Peyer's patch (tissue), 4 donors: ENCODE measurements at regions not wholly inside any gene's neighbourhood (a gene's known extent, or its start where the extent isn't known, plus 50 kb on each side); places are given as distances from the start of the nearest gene placed in this dataset.

Experiments used
- DNase-seq, 3 donors: peaks; one replicate each; pipeline ENCODE4 v3.0.0-alpha.2; 2017 to 2019
- H3K27ac ChIP-seq, 4 donors: fragments of 200-600 bp; sonication (generic); one replicate each; pipeline ENCODE4 v1.5.1; 2016 to 2019
- H3K27me3 ChIP-seq, 2 donors: fragments of 200-600 bp; sonication (generic); one replicate each; pipeline ENCODE4 v1.5.1; 2019
- H3K36me3 ChIP-seq, 3 donors: fragments of 200-600 bp; sonication (generic); one replicate each; pipeline ENCODE4 v1.5.1; 2016 to 2019
- H3K4me1 ChIP-seq, 4 donors: fragments of 200-600 bp; sonication (generic); one replicate each; pipeline ENCODE4 v1.5.1; 2016 to 2019
- H3K4me3 ChIP-seq, 4 donors: fragments of 200-600 bp; sonication (generic); 1 replicate in 3 of 4; 2 replicates in 1 of 4; pipeline ENCODE4 v1.5.1; 2016 to 2019; ENCODE audit warnings: mild to moderate bottlenecking in 1 of 4
- H3K9me3 ChIP-seq, 4 donors: fragments of 200-600 bp; sonication (generic); one replicate each; pipeline ENCODE4 v1.5.1; 2016 to 2019; ENCODE audit warnings: mild to moderate bottlenecking in 1 of 4
- CTCF ChIP-seq, 6 experiments: fragments of 450-650 bp in 4 of 6; fragments of 200-600 bp in 2 of 6; sonication (generic) in 1 of 6; IDR thresholded peaks; one replicate each; pipeline ENCODE4 v1.5.1; 2017 to 2019; ENCODE audit warnings: antibody characterized with exemption in 6 of 6, mild to moderate bottlenecking in 3 of 6, moderate library complexity in 1 of 6
- POLR2A ChIP-seq, 2 donors: fragments of 450-650 bp; IDR thresholded peaks; one replicate each; pipeline ENCODE4 v1.5.1; 2017; ENCODE audit warnings: antibody characterized with exemption in 2 of 2, mild to moderate bottlenecking in 2 of 2, moderate library complexity in 2 of 2

DNA sequence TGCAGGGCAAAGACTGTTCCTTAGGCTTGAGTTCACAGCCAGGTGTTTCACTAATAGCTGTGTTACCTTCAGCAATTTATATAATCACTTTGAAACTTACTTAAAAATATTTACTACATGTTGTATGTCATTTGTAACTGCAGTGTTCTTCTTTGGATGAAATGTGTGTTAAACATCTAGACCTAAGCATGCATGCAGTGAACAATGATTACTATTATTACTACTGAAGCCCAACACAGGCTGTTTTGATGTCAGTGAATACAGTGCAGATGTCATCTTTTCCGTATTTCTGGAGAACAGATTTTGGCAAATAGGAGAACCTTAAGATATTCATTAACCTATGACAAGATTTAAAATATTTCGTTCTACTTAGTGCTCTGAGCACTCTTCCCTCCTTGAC is 101.8 kb upstream of the ANK2 start:
- H3K27me3 ChIP-seq = no peaks in the 10 kb centered on the region
- H3K9me3 ChIP-seq = no peaks in the 10 kb centered on the region
- H3K4me1 ChIP-seq = no peaks in the 10 kb centered on the region
- H3K36me3 ChIP-seq = no peaks in the 10 kb centered on the region
- DNase-seq = no peak
- H3K4me3 ChIP-seq = no peak overlapping the region
- H3K27ac ChIP-seq = no peak overlapping the region
- TF ChIP-seq POLR2A (IDR thresholded peaks at IDR 0.05) (no peak), CTCF (IDR thresholded peaks at IDR 0.05) (no peak)

DNA sequence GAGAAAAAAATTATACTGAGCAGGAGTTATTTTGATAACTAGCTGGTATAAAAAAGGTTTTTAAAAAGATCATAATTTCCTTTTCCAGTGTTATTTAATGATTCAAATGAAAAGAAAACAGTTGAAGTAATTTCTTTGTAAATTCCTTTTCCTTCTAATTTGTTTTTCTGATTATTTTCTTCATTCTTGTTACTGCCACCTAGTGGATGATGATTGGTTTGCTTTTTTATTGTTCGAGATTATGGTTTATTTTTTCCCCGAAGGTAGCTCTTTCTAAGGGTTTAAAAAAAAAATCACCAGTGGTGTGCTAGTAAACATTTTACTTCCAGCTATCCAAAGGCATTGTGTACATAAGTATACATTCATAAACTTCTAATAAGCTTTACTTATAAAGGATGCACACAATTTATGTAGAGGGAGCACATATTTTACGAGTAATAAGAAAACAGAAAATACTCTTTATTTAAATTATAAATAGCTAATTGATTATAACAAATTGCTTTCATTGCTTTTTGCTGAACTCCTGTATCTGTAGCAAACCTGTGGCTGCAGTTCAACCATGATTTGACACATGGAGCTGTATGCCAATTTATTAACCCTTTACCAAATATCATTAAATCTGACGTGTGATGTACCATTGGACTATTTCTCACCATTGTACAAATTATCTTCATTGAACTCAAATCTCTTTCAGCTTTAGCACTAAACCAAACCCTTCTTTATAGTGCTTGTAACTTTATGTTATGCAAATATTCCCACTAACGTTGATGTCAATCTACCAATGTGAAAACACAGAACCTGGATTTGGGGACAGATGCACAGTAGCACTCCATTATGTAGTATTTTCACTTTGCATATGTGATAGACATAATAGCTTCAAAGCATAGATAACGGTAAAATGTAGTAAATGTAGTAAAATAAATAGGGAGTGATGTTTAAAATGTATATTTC is 97.8 kb upstream of the ANK2 start:
- peak in 5 of 6 experiments; percentile 14 to 48 (median 25) for TF ChIP-seq CTCF (IDR thresholded peaks at IDR 0.05)
- TF ChIP-seq POLR2A (IDR thresholded peaks at IDR 0.05) = no peak
- H3K4me3 ChIP-seq = no peak overlapping the region
- no peaks in the 10 kb centered on the region for H3K27me3 ChIP-seq
- no peak for DNase-seq
- no peak overlapping the region for H3K27ac ChIP-seq
- H3K9me3 ChIP-seq = no peaks in the 10 kb centered on the region
- H3K36me3 ChIP-seq = no peaks in the 10 kb centered on the region
- H3K4me1 ChIP-seq = no peaks in the 10 kb centered on the region

DNA sequence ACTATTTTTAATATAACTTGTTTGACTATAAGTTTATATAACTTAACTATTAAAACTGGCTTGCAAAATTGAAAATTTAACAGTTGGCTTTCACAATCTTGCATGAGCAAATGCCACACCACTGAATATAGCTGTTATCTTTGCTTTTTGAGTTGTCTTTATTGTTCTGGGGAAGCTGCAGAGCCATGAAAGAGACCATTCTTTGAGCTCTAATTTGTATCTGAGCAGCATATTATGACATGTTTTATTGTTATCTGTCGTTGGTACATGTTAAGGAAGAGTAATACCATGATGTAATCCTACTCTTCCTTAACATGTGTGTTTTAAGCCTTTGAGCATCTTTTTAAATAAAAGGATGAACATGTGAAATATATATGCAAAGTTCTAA is 97.1 kb upstream of the ANK2 start:
- Histone ChIP-seq H3K4me3 (no peak overlapping the region), H3K9me3 (no peaks in the 10 kb centered on the region), H3K4me1 (no peaks in the 10 kb centered on the region), H3K27me3 (no peaks in the 10 kb centered on the region), H3K27ac (no peak overlapping the region), H3K36me3 (no peaks in the 10 kb centered on the region)
- TF ChIP-seq POLR2A (IDR thresholded peaks at IDR 0.05) (no peak), CTCF (IDR thresholded peaks at IDR 0.05) (no peak)
- no peak for DNase-seq

DNA sequence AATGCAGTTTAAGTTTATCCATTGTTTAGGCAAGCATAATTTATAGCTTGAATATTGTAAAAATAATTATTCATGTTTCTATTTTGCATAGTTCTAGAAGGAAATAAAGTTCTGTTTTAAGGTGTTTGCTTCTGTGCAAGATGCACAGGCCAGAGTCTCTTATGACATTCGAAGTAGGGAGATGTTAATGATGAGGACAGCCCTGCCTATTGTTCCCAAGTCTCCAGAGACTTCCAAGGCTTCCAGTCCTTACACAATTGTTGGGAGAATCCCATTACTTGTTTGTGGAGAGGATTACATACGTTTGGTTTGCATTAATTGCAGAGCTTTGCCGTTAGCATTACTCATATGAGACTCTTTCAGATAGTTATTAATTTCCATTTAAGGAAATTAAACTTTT is 96.2 kb upstream of the ANK2 start:
- H3K4me3 ChIP-seq = no peak overlapping the region
- DNase-seq = no peak
- no peak overlapping the region for H3K27ac ChIP-seq
- H3K9me3 ChIP-seq = no peaks in the 10 kb centered on the region
- no peaks in the 10 kb centered on the region for H3K4me1 ChIP-seq
- no peaks in the 10 kb centered on the region for H3K27me3 ChIP-seq
- TF ChIP-seq CTCF (IDR thresholded peaks at IDR 0.05) (no peak), POLR2A (IDR thresholded peaks at IDR 0.05) (no peak)
- H3K36me3 ChIP-seq = no peaks in the 10 kb centered on the region

DNA sequence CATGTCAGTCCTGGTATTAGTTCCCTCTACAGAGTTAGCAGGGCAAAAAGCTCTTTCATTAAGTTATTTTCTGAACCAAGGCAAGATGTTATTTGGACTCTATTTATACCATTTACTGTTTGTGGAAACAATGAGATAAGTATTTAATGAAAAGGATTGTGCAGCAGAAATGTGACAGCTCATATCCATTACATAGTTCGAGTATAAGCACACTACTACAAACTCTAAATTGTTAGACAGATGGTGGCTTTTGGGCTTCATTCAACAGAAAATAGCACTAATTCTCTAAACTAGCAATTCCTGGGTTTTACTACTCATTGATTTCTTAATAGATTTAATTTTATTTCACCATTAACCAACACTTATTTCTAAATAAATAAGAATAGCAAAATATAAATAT is 95.2 kb upstream of the ANK2 start:
- Histone ChIP-seq H3K36me3 (no peaks in the 10 kb centered on the region), H3K27ac (no peak overlapping the region), H3K9me3 (no peaks in the 10 kb centered on the region), H3K4me1 (no peaks in the 10 kb centered on the region), H3K4me3 (no peak overlapping the region), H3K27me3 (no peaks in the 10 kb centered on the region)
- no peak for DNase-seq
- no peak for TF ChIP-seq CTCF (IDR thresholded peaks at IDR 0.05)
- no peak for TF ChIP-seq POLR2A (IDR thresholded peaks at IDR 0.05)
